Stimulated activated CD4-positive, alpha-beta T cell treated with anti-CD3 and anti-CD28 coated beads, Interleukin-1b, Interleukin-23, amount 100 ng/mL, for 24 hours (primary cell): ENCODE measurements at regions not wholly inside any gene's neighbourhood (a gene's known extent, or its start where the extent isn't known, plus 50 kb on each side); places are given as distances from the start of the nearest gene placed in this dataset.
"Not testable (repeated sequence)": the region's sequence is repeated elsewhere in the genome, so short reads cannot be mapped to it uniquely, and the experiment has no call there.

Experiments used
- DNase-seq, 4 experiments: peaks; one replicate each; pipeline ENCODE4 v3.0.0-alpha.2; 2020; ENCODE audit warnings: low read depth in 4 of 4, low spot score in 1 of 4

GRCh38 chr9:86577420-86578333 lies 223.5 kb upstream of the TUT7 start:
- DNase-seq = no peak

GRCh38 chr9:86575825-86576525 lies 221.8 kb upstream of the TUT7 start:
- DNase-seq = no peak

GRCh38 chr9:86575137-86575536 lies 220.9 kb upstream of the TUT7 start:
- DNase-seq = no peak

GRCh38 chr9:86573886-86574285 lies 219.7 kb upstream of the TUT7 start:
- no peak for DNase-seq

- DNase-seq = no peak
Measured at GRCh38 chr9:86572904-86573303, 218.7 kb upstream of the TUT7 start.

- not testable (repeated sequence) for DNase-seq
Measured at GRCh38 chr9:86565603-86566002, 211.4 kb upstream of the TUT7 start.

- no peak for DNase-seq
Measured at GRCh38 chr9:86563936-86564335, 209.7 kb upstream of the TUT7 start.

GRCh38 chr9:86563350-86563749 lies 209.1 kb upstream of the TUT7 start:
- no peak for DNase-seq

GRCh38 chr9:86562691-86563090 lies 208.5 kb upstream of the TUT7 start:
- DNase-seq = no peak

- DNase-seq = no peak
Measured at GRCh38 chr9:86557918-86558317, 203.7 kb upstream of the TUT7 start.

GRCh38 chr9:86557063-86557766 lies 203.0 kb upstream of the TUT7 start:
- DNase-seq = no peak

- no peak for DNase-seq
Measured at GRCh38 chr9:86555661-86556060, 201.5 kb upstream of the TUT7 start.

GRCh38 chr9:86550401-86550800 lies 196.2 kb upstream of the TUT7 start:
- DNase-seq = no peak

- DNase-seq = no peak
Measured at GRCh38 chr9:86549920-86550319, 195.7 kb upstream of the TUT7 start.

- no peak for DNase-seq
Measured at GRCh38 chr9:86549401-86549811, 195.2 kb upstream of the TUT7 start.

- DNase-seq = no peak
Measured at GRCh38 chr9:86548220-86548619, 194.0 kb upstream of the TUT7 start.

- DNase-seq = no peak
Measured at GRCh38 chr9:86547571-86547970, 193.4 kb upstream of the TUT7 start.

- no peak for DNase-seq
Measured at GRCh38 chr9:86546712-86547111, 192.5 kb upstream of the TUT7 start.

GRCh38 chr9:86545090-86545489 lies 190.9 kb upstream of the TUT7 start:
- no peak for DNase-seq

- DNase-seq = no peak
Measured at GRCh38 chr9:86541014-86541570, 186.9 kb upstream of the TUT7 start.

- no peak for DNase-seq
Measured at GRCh38 chr9:86535406-86535915, 181.3 kb upstream of the TUT7 start.
